AML-193 (cell line): ENCODE measurements at regions not wholly inside any gene's neighbourhood (a gene's known extent, or its start where the extent isn't known, plus 50 kb on each side); places are given as distances from the start of the nearest gene placed in this dataset.

Source experiments
- DNase-seq, 2 experiments: peaks; one replicate each; lab custom pipeline; 2025; lab: John Stamatoyannopoulos, UW

- no peak for DNase-seq
Measured at GRCh38 chr21:24131056-24131455, 1476.2 kb downstream of the MRPL39 start.

GRCh38 chr21:24127651-24128050 is 1479.6 kb downstream of the MRPL39 start:
- DNase-seq, result no peak

GRCh38 chr21:24123785-24124184 is 1483.5 kb downstream of the MRPL39 start:
- no peak for DNase-seq

GRCh38 chr21:24118738-24119459 is 1488.4 kb downstream of the MRPL39 start:
- no peak for DNase-seq

GRCh38 chr21:24115141-24115540 is 1492.1 kb downstream of the MRPL39 start:
- no peak for DNase-seq

GRCh38 chr21:24112020-24112419 is 1495.3 kb downstream of the MRPL39 start:
- no peak for DNase-seq

- no peak for DNase-seq
Measured at GRCh38 chr21:24110846-24111245, 1496.4 kb downstream of the MRPL39 start.

- no peak for DNase-seq
Measured at GRCh38 chr21:24097181-24097580, 1510.1 kb downstream of the MRPL39 start.

GRCh38 chr21:24096651-24097050 is 1510.6 kb downstream of the MRPL39 start:
- no peak for DNase-seq

- DNase-seq, result no peak
Measured at GRCh38 chr21:24093032-24093431, 1514.2 kb downstream of the MRPL39 start.

- peak; percentile 28 to 33 for DNase-seq
Measured at GRCh38 chr21:24076179-24076578, 1531.1 kb downstream of the MRPL39 start.

GRCh38 chr21:24055696-24056095 is 1551.6 kb downstream of the MRPL39 start:
- no peak for DNase-seq

GRCh38 chr21:24050231-24050630 is 1557.0 kb downstream of the MRPL39 start:
- peak; percentile 21 to 50 for DNase-seq

GRCh38 chr21:24046829-24047443 is 1560.3 kb downstream of the MRPL39 start:
- DNase-seq, result peak; percentile 15 to 46

- DNase-seq, result peak; percentile 30 to 42
Measured at GRCh38 chr21:24045775-24046215, 1561.5 kb downstream of the MRPL39 start.

GRCh38 chr21:24045373-24045772 is 1561.9 kb downstream of the MRPL39 start:
- DNase-seq, result no peak

GRCh38 chr21:24042687-24043086 is 1564.6 kb downstream of the MRPL39 start:
- no peak for DNase-seq

GRCh38 chr21:24032709-24033232 is 1574.5 kb downstream of the MRPL39 start:
- no peak for DNase-seq

- no peak for DNase-seq
Measured at GRCh38 chr21:24027396-24027795, 1579.9 kb downstream of the MRPL39 start.

GRCh38 chr21:24025101-24025500 is 1582.2 kb downstream of the MRPL39 start:
- DNase-seq, result peak in 1 of 2 experiments; percentile 19

- no peak for DNase-seq
Measured at GRCh38 chr21:24023936-24024335, 1583.3 kb downstream of the MRPL39 start.

- no peak for DNase-seq
Measured at GRCh38 chr21:24023402-24023801, 1583.9 kb downstream of the MRPL39 start.

- DNase-seq, result peak in 1 of 2 experiments; percentile 9
Measured at GRCh38 chr21:24014381-24014780, 1592.9 kb downstream of the MRPL39 start.
